Right lobe of liver (tissue), 4 donors: ENCODE measurements at regions not wholly inside any gene's neighbourhood (a gene's known extent, or its start where the extent isn't known, plus 50 kb on each side); places are given as distances from the start of the nearest gene placed in this dataset.

Experiments used
- CTCF ChIP-seq, 4 donors: fragments of 200-600 bp in 3 of 4; fragments of 450-650 bp in 1 of 4; IDR thresholded peaks; one replicate each; pipeline versions ENCODE4 v1.5.1 to v1.8.0; 2016 to 2022; ENCODE audit warnings: antibody characterized with exemption in 4 of 4, mild to moderate bottlenecking in 2 of 4
- POLR2A ChIP-seq: fragments of 450-650 bp; IDR thresholded peaks from one replicate; pipeline ENCODE4 v1.6.1; 2017; ENCODE audit warnings: antibody characterized with exemption, mild to moderate bottlenecking
- donor health status: DM: no; HTN: no; CAD: no.
- donor health status: DM: no; HTN: no; CAD: no.
- donor health status: DM: no; HTN: yes; CAD: no.

- TF ChIP-seq CTCF (IDR thresholded peaks at IDR 0.05) (no peak), POLR2A (no peak)
Measured at GRCh38 chr9:85347541-85347940, 394.2 kb downstream of the AGTPBP1 start.
